Spleen (tissue), 7 donors: ENCODE measurements at regions not wholly inside any gene's neighbourhood (a gene's known extent, or its start where the extent isn't known, plus 50 kb on each side); places are given as distances from the start of the nearest gene placed in this dataset.

Experiments used
- CTCF ChIP-seq, 11 experiments: fragments of 200-600 bp in 7 of 11; fragments of 450-650 bp in 4 of 11; sonication (generic) in 4 of 11; IDR thresholded peaks in 8 of 11; conservative IDR thresholded peaks in 3 of 11; 1 replicate in 7 of 11; 2 replicates in 4 of 11; pipeline versions ENCODE4 v1.4.0 to v1.8.0; 2016 to 2021; ENCODE audit warnings: antibody characterized with exemption in 11 of 11, inconsistent platforms in 4 of 11, mild to moderate bottlenecking in 1 of 11
- POLR2AphosphoS5 ChIP-seq, 3 donors: sonication (generic); formaldehyde crosslinking; IDR thresholded peaks; one replicate each; pipeline ENCODE4 v1.5.1; 2017; ENCODE audit warnings: antibody characterized with exemption in 3 of 3
- donor health status: DM: no; HTN: no; CAD: no; lungs with moderate emphysema.
- donor health status: DM: no; HTN: no; CAD: no.
- donor health status: DM: no; HTN: no; CAD: no.

- no peak for TF ChIP-seq CTCF (IDR thresholded peaks at IDR 0.05 in 8 of 11, conservative IDR thresholded peaks at IDR 0.05 in 3 of 11)
- no peak for TF ChIP-seq POLR2AphosphoS5 (IDR thresholded peaks at IDR 0.05)
Measured at GRCh38 chr2:217638533-217638932, 364.3 kb downstream of the TNS1 start.
